Body of pancreas (tissue), 4 donors: ENCODE measurements at regions not wholly inside any gene's neighbourhood (a gene's known extent, or its start where the extent isn't known, plus 50 kb on each side); places are given as distances from the start of the nearest gene placed in this dataset.
"Not testable (repeated sequence)": the region's sequence is repeated elsewhere in the genome, so short reads cannot be mapped to it uniquely, and the experiment has no call there.

ENCODE experiments used
- ATAC-seq: fragments of 150-250 bp; one replicate; pipeline ENCODE4 v1.9.1; 2016
- DNase-seq, 4 donors: peaks; one replicate each; pipeline ENCODE4 v3.0.0-alpha.2; 2019
- H3K27ac ChIP-seq, 4 donors: fragments of 200-600 bp; sonication (generic); 1 replicate in 3 of 4; 2 replicates in 1 of 4; pipeline versions ENCODE4 v1.5.1 to v1.6.1; 2016 to 2019; ENCODE audit warnings: mild to moderate bottlenecking in 1 of 4, mixed read lengths in 1 of 4, moderate library complexity in 1 of 4
- H3K27me3 ChIP-seq, 2 donors: fragments of 200-600 bp; sonication (generic); one replicate each; pipeline ENCODE4 v1.6.0; 2016; ENCODE audit warnings: mild to moderate bottlenecking in 1 of 2
- H3K36me3 ChIP-seq, 2 donors: fragments of 200-600 bp; sonication (generic); replicated peaks in 1 of 2; 2 replicates each; pipeline ENCODE4 v1.5.1; 2016; ENCODE audit warnings: low read depth in 2 of 2; ENCODE audit not compliant: insufficient read depth in 1 of 2
- H3K4me1 ChIP-seq: fragments of 200-600 bp; sonication (generic); one replicate; pipeline ENCODE4 v1.6.0; 2016
- H3K4me3 ChIP-seq, 2 donors: fragments of 200-600 bp; sonication (generic); 1 replicate in 1 of 2; 2 replicates in 1 of 2; pipeline ENCODE4 v1.5.1; 2016 to 2019
- H3K9me3 ChIP-seq, 3 donors: fragments of 200-600 bp; sonication (generic); 1 replicate in 2 of 3; 2 replicates in 1 of 3; pipeline ENCODE4 v1.5.1; 2016
- CTCF ChIP-seq, 7 experiments: fragments of 450-650 bp in 4 of 7; fragments of 200-600 bp in 3 of 7; sonication (generic) in 3 of 7; IDR thresholded peaks; one replicate each; pipeline ENCODE4 v1.5.1; 2016 to 2019; ENCODE audit warnings: antibody characterized with exemption in 7 of 7
- POLR2A ChIP-seq, 3 donors: fragments of 450-650 bp; IDR thresholded peaks; one replicate each; pipeline ENCODE4 v1.6.1; 2016; ENCODE audit warnings: antibody characterized with exemption in 3 of 3, mild to moderate bottlenecking in 2 of 3
- WGBS, 2 donors: methylation state at CpG; one replicate each; pipeline ENCODE4 v1.1.5; 2017; 5-methylcytosine and 5-hydroxymethylcytosine counted together
- intact Hi-C: fragments of 100-400 bp; cut with DNase I; formaldehyde crosslinking; loops from one replicate; pipeline ENCODE4 v1.15.1; 2023

DNA sequence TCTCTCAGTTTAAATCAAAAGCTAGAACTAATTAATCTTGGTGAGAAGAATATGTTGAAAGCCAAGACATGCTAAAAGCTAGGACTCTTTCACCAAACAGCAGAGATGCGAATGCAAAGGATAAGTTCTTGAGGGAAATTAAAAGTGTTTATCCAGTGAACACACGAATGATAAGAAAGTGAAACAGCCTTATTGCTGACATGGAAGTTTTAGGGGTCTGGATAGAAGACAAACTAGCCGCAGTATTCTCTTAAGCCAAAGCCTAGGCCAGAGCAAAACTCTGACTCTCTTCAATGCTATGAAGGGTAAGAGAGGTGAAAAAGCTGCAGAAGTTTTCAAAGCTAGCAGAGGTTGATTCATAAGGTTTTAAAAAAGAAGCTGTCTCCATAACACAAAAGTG lies 103.0 kb downstream of the UFM1 start:
- Histone ChIP-seq H3K9me3 (no peaks in the 10 kb centered on the region), H3K4me1 (no peaks in the 10 kb centered on the region), H3K36me3 (no peaks in the 10 kb centered on the region), H3K4me3 (no peak overlapping the region), H3K27me3 (no peaks in the 10 kb centered on the region), H3K27ac (no peak overlapping the region)
- WGBS, 2 donors: 73 to 74% methylated on average over 3 of the region's 3 CpGs
- DNase-seq (no peak), ATAC-seq (no peak)
- intact Hi-C loops: no loop called here
- TF ChIP-seq POLR2A (IDR thresholded peaks at IDR 0.05): no peak
- TF ChIP-seq CTCF (IDR thresholded peaks at IDR 0.05): no peak

GRCh38 chr13:38462605-38463004 lies 113.0 kb downstream of the UFM1 start:
- intact Hi-C loops: no loop called here
- Histone ChIP-seq H3K27ac (no peak overlapping the region), H3K27me3 (no peaks in the 10 kb centered on the region), H3K36me3 (no peaks in the 10 kb centered on the region), H3K9me3 (no peaks in the 10 kb centered on the region), H3K4me3 (no peak overlapping the region), H3K4me1 (no peaks in the 10 kb centered on the region)
- no peak for ATAC-seq
- 85 to 94% methylated on average over 7 of the region's 7 CpGs for WGBS, 2 donors
- TF ChIP-seq POLR2A (IDR thresholded peaks at IDR 0.05): no peak
- no peak for TF ChIP-seq CTCF (IDR thresholded peaks at IDR 0.05)
- no peak for DNase-seq

- 34 to 37% methylated on average over 3 of the region's 3 CpGs for WGBS, 2 donors
- DNase-seq: peak in 3 of 4 donors; percentile 16 to 40 (median 28)
- TF ChIP-seq CTCF (IDR thresholded peaks at IDR 0.05) (no peak), POLR2A (IDR thresholded peaks at IDR 0.05) (no peak)
- no peaks in the 10 kb centered on the region for H3K4me1 ChIP-seq
- peak; percentile 71 for ATAC-seq
- no peak overlapping the region for H3K4me3 ChIP-seq
- no peaks in the 10 kb centered on the region for H3K9me3 ChIP-seq
- intact Hi-C loops: no loop called here
- H3K27ac ChIP-seq: no peak overlapping the region
- H3K27me3 ChIP-seq: no peaks in the 10 kb centered on the region
- H3K36me3 ChIP-seq: no peaks in the 10 kb centered on the region
Measured at GRCh38 chr13:38463048-38463447, 113.4 kb downstream of the UFM1 start.

GRCh38 chr13:38472411-38472810 lies 122.8 kb downstream of the UFM1 start:
- DNase-seq, H3K4me3 ChIP-seq, H3K9me3 ChIP-seq, H3K36me3 ChIP-seq, ATAC-seq, H3K27ac ChIP-seq, H3K27me3 ChIP-seq, H3K4me1 ChIP-seq, intact Hi-C loops: not testable (repeated sequence)
- 90 to 93% methylated on average over 27 to 31 of the region's 34 CpGs for WGBS, 2 donors

DNA sequence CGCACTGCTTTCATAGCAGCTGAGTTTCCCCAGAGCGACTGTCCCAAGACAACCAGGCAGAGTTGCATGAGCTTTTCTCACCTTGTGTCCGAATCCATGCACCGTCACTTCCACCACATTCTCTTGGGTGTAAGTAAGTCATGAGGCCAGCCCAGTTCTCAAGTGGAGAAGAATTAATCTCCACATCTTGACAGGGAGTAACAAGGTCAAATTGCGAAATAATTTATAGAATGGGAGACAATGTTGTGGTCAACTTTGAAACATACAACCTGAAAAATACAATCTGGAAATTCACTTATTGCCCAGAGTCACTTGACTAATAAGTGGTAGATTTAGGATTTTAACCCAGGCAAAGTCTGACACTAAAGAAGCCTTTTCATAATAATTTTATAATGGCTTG lies 123.7 kb downstream of the UFM1 start:
- no peak for DNase-seq
- ATAC-seq: no peak
- no peaks in the 10 kb centered on the region for H3K27me3 ChIP-seq
- intact Hi-C loops: no loop called here
- TF ChIP-seq POLR2A (IDR thresholded peaks at IDR 0.05) (no peak), CTCF (IDR thresholded peaks at IDR 0.05) (no peak)
- no peak overlapping the region for H3K27ac ChIP-seq
- WGBS, 2 donors: 82 to 93% methylated on average over 5 of the region's 5 CpGs
- no peaks in the 10 kb centered on the region for H3K9me3 ChIP-seq
- H3K4me1 ChIP-seq: no peaks in the 10 kb centered on the region
- no peaks in the 10 kb centered on the region for H3K36me3 ChIP-seq
- H3K4me3 ChIP-seq: no peak overlapping the region
